Liver (tissue), 3 donors: ENCODE measurements at regions not wholly inside any gene's neighbourhood (a gene's known extent, or its start where the extent isn't known, plus 50 kb on each side); places are given as distances from the start of the nearest gene placed in this dataset.
"Not testable (repeated sequence)": the region's sequence is repeated elsewhere in the genome, so short reads cannot be mapped to it uniquely, and the experiment has no call there.

Experiments
- ATF3 ChIP-seq: IDR thresholded peaks from 2 replicates; pipeline ENCODE4 v1.6.1; 2016; ENCODE audit warnings: antibody characterized with exemption
- EGR1 ChIP-seq, 2 donors: IDR thresholded peaks; 2 replicates each; pipeline ENCODE4 v1.6.1; 2016 to 2018; ENCODE audit warnings: antibody characterized with exemption in 2 of 2, low read depth in 2 of 2
- FOXA1 ChIP-seq: IDR thresholded peaks from 2 replicates; pipeline ENCODE4 v1.6.1; 2016; ENCODE audit warnings: antibody characterized with exemption
- GABPA ChIP-seq, 2 donors: IDR thresholded peaks in 1 of 2; conservative IDR thresholded peaks in 1 of 2; 2 replicates each; pipeline ENCODE4 v1.6.1; 2016; ENCODE audit warnings: antibody characterized with exemption in 2 of 2, mild to moderate bottlenecking in 1 of 2, moderate library complexity in 1 of 2
- JUND ChIP-seq, 2 donors: IDR thresholded peaks; 2 replicates each; pipeline ENCODE4 v1.6.1; 2016; ENCODE audit warnings: antibody characterized with exemption in 2 of 2
- RAD21 ChIP-seq, 2 donors: IDR thresholded peaks; 2 replicates each; pipeline ENCODE4 v1.6.1; 2016; ENCODE audit warnings: antibody characterized with exemption in 2 of 2, mild to moderate bottlenecking in 2 of 2
- REST ChIP-seq: IDR thresholded peaks from 2 replicates; pipeline ENCODE4 v1.6.1; 2016; ENCODE audit warnings: antibody characterized with exemption, mild to moderate bottlenecking
- RXRA ChIP-seq, 2 donors: IDR thresholded peaks; 2 replicates each; pipeline ENCODE4 v1.6.1; 2017 to 2018; ENCODE audit warnings: antibody characterized with exemption in 2 of 2, mild to moderate bottlenecking in 1 of 2
- SP1 ChIP-seq: IDR thresholded peaks from 2 replicates; pipeline ENCODE4 v1.6.1; 2018; ENCODE audit warnings: antibody characterized with exemption, mild to moderate bottlenecking
- TAF1 ChIP-seq: conservative IDR thresholded peaks from 2 replicates; pipeline ENCODE4 v1.6.1; 2016; ENCODE audit warnings: antibody characterized with exemption, mild to moderate bottlenecking
- YY1 ChIP-seq: IDR thresholded peaks from 2 replicates; pipeline ENCODE4 v1.6.1; 2016; ENCODE audit warnings: antibody characterized with exemption, mild to moderate bottlenecking
- TF ChIP-seq, protein P1 (sequence below): fragments of 150-350 bp; IDR thresholded peaks from 2 replicates; pipeline ENCODE4 v1.5.1; 2017; ENCODE audit warnings: improper control_type of control experiment, low read depth, low read length; ENCODE audit not compliant: missing input control
- TF ChIP-seq, protein P2 (sequence below): IDR thresholded peaks from 2 replicates; pipeline ENCODE4 v1.6.1; 2016; ENCODE audit warnings: antibody characterized with exemption
- TF ChIP-seq, protein P3 (sequence below): IDR thresholded peaks from 2 replicates; pipeline ENCODE4 v1.6.1; 2016; ENCODE audit warnings: antibody characterized with exemption
- donor health status: healthy.
- donor health status: healthy.

GRCh38 chr17:13415200-13415599 lies 186.5 kb downstream of the HS3ST3A1 start:
- TF ChIP-seq, protein P1, sequence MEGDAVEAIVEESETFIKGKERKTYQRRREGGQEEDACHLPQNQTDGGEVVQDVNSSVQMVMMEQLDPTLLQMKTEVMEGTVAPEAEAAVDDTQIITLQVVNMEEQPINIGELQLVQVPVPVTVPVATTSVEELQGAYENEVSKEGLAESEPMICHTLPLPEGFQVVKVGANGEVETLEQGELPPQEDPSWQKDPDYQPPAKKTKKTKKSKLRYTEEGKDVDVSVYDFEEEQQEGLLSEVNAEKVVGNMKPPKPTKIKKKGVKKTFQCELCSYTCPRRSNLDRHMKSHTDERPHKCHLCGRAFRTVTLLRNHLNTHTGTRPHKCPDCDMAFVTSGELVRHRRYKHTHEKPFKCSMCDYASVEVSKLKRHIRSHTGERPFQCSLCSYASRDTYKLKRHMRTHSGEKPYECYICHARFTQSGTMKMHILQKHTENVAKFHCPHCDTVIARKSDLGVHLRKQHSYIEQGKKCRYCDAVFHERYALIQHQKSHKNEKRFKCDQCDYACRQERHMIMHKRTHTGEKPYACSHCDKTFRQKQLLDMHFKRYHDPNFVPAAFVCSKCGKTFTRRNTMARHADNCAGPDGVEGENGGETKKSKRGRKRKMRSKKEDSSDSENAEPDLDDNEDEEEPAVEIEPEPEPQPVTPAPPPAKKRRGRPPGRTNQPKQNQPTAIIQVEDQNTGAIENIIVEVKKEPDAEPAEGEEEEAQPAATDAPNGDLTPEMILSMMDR = not testable (repeated sequence)
- TF ChIP-seq, protein P2, sequence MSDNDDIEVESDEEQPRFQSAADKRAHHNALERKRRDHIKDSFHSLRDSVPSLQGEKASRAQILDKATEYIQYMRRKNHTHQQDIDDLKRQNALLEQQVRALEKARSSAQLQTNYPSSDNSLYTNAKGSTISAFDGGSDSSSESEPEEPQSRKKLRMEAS = not testable (repeated sequence)
- not testable (repeated sequence) for TF ChIP-seq YY1; EGR1 (IDR thresholded peaks at IDR 0.05; ENCODE audit: low read depth in 2 of 2); REST; FOXA1; TAF1; ATF3; RAD21 (IDR thresholded peaks at IDR 0.05); SP1; RXRA (IDR thresholded peaks at IDR 0.05); GABPA (IDR thresholded peaks at IDR 0.05 in 1 of 2, conservative IDR thresholded peaks at IDR 0.05 in 1 of 2); JUND (IDR thresholded peaks at IDR 0.05)
- TF ChIP-seq, protein P3, sequence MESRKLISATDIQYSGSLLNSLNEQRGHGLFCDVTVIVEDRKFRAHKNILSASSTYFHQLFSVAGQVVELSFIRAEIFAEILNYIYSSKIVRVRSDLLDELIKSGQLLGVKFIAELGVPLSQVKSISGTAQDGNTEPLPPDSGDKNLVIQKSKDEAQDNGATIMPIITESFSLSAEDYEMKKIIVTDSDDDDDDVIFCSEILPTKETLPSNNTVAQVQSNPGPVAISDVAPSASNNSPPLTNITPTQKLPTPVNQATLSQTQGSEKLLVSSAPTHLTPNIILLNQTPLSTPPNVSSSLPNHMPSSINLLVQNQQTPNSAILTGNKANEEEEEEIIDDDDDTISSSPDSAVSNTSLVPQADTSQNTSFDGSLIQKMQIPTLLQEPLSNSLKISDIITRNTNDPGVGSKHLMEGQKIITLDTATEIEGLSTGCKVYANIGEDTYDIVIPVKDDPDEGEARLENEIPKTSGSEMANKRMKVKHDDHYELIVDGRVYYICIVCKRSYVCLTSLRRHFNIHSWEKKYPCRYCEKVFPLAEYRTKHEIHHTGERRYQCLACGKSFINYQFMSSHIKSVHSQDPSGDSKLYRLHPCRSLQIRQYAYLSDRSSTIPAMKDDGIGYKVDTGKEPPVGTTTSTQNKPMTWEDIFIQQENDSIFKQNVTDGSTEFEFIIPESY = not testable (repeated sequence)
